DMS53 (cell line): ENCODE measurements at regions not wholly inside any gene's neighbourhood (a gene's known extent, or its start where the extent isn't known, plus 50 kb on each side); places are given as distances from the start of the nearest gene placed in this dataset.
"Not testable (repeated sequence)": the region's sequence is repeated elsewhere in the genome, so short reads cannot be mapped to it uniquely, and the experiment has no call there.

Experiments
- DNase-seq: peaks from one replicate; lab custom pipeline; 2025; lab: John Stamatoyannopoulos, UW

GRCh38 chr7:149930374-149931068, 56.8 kb downstream of the ATP6V0E2 start:
- DNase-seq, result not testable (repeated sequence)

- peak; percentile 83 for DNase-seq
These were observed 60.0 kb downstream of the ATP6V0E2 start for GRCh38 chr7:149933776-149934175.

DNA sequence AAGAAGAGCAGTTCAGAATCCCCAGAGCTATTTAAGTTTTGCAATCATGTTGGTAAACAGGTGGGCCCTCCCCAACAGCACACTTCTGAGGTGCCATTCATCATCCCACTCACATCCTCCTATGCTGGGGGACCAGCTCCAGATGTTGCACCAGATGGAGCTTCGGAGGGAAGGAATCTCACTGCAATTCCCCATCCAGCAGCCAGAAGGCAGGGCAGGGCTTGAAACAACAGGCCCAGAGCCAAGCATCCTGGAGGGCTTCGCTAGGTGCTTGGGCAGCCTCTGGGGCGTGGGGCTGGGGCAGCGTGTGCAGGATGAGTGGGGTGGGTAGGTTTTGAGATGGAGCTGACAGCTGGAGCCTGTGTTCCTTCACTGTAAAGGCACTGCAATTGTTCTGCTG, 73.6 kb downstream of the ATP6V0E2 start:
- not testable (repeated sequence) for DNase-seq

- DNase-seq, result not testable (repeated sequence)
These were observed 74.7 kb downstream of the ATP6V0E2 start for GRCh38 chr7:149948444-149948843.

DNA sequence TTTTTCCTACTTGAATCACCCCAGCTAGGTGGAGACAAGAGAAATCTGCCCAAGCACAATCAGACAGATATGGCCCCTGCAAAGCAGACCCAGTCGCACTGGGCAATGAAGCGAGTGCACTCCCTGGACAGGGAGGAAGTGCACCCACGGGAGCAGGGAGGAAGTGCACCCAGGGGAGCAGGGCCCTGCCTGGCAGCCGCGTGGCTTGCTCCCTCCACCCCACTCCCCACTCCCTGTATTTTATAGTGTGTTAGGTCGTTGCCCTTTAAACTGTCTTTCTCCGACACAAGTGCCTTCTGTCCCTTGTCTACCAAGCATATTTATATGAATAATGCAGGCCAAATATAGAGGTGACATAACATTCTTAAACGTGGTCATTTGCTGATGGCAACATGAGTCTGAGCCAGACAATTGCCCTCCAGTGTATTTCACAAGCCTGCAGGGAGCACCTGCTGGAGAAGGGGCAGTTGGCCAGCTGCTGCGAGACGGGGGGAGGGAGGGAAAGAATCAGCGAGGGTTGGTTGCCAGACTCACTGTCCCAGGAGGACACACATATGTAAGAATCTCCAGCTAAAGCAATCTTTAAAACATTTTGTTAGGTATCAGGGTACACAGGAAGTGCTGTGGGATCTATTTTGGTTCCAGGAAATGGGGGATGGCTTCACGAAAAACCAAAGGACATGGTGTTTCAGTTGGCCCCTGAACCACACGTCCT, 76.3 kb downstream of the ATP6V0E2 start:
- not testable (repeated sequence) for DNase-seq

GRCh38 chr7:149950578-149950924, 76.8 kb downstream of the ATP6V0E2 start:
- DNase-seq, result not testable (repeated sequence)

DNA sequence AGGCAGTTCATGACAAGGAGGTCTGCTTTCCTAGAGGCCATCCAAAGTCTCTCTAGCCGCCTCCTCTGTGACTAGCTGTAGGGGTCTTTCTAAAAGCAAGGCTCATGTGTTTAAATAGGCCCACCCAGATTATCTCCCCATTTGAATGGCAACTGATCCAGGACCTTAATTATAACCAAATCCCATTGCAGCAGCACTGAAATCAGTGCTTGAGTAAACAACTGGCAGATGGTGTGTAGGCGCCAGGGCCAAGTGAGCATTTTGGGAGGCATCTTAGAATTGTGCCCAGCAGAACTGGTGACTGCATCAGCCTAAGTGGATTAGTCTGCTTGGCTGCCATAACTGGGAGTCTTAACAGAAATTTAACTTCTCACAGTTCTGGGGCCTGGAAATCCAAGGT, 77.8 kb downstream of the ATP6V0E2 start:
- DNase-seq, result not testable (repeated sequence)

GRCh38 chr7:149958880-149959279, 85.1 kb downstream of the ATP6V0E2 start:
- not testable (repeated sequence) for DNase-seq

DNA sequence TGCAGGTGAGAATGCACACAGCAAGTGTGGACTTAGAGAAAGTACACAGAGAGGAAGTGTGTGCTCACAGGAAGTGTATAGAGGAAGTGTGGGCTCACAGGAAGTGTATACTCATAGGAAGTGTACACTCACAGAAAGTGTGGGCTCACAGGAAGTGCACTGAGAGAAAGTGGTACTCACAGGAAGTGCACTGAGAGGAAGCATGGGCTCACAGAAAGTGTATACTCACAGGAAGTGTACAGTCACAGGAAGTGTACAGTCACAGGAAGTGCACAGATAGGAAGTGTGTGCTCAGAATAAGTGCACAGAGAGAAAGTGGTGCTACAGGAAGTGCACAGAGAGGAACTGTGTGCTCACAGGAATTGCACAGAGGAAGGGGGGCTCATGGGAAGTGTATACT, 87.1 kb downstream of the ATP6V0E2 start:
- not testable (repeated sequence) for DNase-seq

DNA sequence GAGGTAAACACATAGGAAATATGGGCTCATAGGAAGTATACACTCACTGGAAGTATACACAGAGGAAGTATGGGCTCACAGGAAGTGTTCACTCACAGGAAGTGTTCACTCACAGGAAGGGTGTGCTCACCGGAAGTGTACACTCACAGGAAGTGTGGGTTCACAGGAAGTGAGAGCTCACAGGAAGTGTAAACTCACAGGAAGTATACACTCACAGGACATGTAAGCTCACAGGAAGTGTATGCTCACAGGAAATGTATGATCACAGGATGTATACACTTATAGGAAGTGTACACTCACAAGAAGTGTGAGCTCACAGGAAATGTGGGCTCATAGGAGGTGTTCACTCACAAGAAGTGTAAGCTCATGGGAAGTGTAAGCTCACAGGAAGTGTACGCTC, 88.1 kb downstream of the ATP6V0E2 start:
- DNase-seq, result not testable (repeated sequence)

DNA sequence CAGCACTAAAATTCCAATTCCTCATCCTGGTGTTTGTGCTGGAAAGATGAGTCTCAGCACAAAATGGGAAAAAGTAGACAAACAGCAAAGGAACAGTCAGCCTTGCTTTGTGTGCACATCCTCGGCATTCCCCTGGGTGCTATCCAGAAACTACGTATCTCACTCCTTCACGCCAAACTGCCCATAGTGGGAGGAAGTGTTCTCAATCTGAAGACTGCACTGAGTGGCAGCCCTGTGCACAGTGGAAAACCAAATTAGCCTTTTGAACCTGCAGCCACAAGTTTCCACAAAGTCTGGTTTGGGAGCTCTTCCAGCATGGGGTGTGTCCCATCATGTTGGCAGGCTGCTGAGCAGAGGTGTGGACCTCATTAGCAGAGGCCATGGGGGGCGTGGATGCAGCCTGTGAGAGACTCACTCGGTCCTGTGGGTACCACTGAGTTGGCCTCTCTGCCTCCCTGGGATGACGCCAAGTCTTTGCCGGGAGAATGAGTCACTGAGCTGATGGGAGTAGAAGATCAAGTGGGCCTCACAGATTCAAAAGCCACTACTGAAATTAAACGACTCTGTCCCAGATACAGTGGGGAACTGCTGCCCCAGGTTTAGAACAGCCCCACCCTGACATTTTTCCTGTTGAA, 89.0 kb downstream of the ATP6V0E2 start:
- DNase-seq, result peak; percentile 11

DNA sequence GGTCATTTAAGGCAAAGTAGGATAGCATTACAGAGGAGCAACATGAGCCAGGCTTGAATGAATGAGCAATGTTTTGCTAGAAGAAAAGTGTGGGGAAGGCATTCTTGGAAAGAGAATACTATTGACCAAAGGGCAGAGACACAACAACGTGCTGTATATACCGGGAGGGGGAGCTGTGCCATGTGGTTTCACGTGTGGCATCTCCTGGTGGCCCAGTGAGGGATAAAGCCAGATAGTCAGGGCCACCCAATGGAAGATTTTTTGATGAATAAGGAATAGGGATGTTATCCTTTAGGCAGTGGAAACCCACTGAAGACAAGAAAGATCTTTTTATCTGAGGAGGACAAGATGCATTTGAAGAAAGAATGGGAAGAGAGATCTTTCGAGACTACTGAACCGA, 90.2 kb downstream of the ATP6V0E2 start:
- not testable (repeated sequence) for DNase-seq

- not testable (repeated sequence) for DNase-seq
These were observed 92.7 kb downstream of the ATP6V0E2 start for GRCh38 chr7:149966444-149966843.

GRCh38 chr7:149972977-149973376, 99.2 kb downstream of the ATP6V0E2 start:
- not testable (repeated sequence) for DNase-seq

DNA sequence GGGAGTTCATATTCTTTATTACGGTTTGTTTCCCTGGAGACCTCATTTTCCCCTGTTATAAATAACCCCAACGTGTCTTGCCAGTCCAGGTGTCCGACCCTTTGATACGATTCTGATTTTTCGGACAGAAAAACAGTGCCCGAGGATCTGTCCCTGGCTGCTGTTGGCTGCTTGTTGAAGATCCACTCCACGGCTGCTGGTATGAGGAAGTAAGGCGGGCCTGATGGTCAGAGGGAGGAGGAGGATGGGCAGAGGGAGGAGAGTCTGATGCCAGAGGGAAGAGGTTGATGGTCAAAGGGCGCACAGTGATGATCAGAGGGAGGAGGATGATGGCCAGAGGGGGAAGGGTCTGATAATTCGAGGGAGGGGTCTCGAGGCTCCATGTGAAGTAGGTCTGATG, 99.9 kb downstream of the ATP6V0E2 start:
- not testable (repeated sequence) for DNase-seq

GRCh38 chr7:149975608-149976007, 101.8 kb downstream of the ATP6V0E2 start:
- not testable (repeated sequence) for DNase-seq

DNA sequence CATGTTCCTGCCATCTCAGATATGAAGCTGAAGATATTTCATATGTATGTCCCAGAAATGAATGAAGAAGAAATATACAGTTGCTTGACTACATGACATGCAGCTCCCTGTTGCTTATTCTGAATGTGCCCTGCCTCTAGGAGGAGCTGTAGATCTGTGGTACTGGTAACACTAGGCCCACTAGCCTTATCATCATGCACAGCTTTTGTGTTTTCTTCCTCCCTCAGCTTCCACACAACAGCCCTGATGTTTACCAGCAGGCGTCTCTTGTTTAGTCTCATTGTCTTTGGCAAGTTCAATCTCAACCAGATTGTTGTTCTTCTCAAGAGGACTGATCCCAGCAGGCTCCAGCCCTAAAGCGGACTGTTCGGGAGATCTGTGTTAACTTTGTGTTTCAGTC, 104.8 kb downstream of the ATP6V0E2 start:
- not testable (repeated sequence) for DNase-seq

DNA sequence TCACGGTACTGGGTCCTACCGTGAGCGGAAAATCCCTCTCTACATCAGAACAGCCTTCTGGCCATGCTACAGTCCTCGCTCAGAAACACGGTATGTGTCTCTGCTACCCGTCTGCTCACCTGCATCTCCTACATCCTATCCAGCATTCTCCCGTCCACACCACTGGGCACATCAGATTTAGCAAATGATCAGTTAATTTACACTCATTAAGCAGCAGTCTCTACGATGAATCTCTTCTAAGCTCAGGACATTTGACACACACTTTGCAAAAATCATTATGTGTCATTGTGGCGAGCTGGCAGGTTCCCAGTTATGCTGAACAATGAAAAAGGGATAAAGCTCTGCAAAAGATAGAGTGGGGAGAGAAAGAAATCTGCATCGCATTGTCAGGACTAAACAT, 105.2 kb downstream of the ATP6V0E2 start:
- DNase-seq, result not testable (repeated sequence)

DNA sequence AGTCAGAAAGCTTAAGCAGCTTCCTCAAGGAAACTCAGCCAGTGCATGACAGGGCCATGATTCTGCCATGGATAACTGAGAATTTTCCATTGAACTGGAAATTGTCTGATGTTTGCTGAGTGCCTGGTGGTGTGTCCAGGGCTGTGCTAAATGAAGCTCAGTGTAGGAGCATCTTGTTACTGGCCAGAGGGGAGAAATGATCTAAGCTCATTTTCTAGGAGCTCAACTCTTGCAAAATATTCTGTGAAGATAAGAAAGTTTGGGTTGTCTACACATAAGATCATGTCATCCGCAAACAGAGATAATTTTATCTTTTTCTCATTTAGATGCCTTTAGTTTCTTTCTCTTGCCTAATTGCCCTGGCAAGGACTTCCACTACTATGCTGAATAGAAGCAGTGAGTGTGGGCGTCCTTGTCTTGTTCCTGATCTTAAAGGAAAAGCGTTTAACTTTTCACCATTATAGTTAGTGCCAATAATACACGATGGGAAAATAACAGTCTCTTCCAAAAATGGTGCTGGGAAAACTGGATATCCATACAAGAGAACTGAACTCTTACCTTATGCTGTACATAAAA, 108.9 kb downstream of the ATP6V0E2 start:
- not testable (repeated sequence) for DNase-seq

- DNase-seq, result not testable (repeated sequence)
These were observed 113.1 kb downstream of the ATP6V0E2 start for GRCh38 chr7:149986866-149987265.

DNA sequence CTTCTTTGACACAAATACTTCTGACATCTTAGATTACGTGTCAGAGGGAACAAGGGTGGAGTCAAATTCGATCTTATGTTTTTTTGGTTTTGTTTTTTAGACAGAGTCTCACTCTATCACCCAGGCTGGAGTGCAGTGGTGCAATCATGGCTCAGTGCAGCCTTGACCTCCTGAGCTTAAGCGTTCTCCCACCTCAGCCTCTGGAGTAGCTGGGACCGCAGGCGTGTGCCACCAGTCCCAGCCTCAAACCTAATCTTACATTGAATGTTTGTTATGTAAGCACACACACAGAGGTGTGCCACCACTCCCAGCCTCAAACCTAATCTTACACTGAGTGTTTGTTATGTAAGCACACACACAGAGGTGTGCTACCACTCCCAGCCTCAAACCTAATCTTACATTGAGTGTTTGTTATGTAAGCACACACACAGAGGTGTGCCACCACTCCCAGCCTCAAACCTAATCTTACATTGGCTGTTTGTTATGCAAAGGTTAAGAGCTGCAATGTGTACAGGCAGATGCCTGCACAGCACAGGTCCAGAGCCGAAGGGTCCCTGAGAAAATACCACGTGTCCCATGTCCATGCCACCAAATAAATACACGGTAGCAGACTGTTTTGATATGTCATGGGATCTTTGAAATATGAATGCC, 118.0 kb downstream of the ATP6V0E2 start:
- peak; percentile 33 for DNase-seq

- not testable (repeated sequence) for DNase-seq
These were observed 118.6 kb downstream of the ATP6V0E2 start for GRCh38 chr7:149992366-149992765.
